Mesenchymal stem cell (in vitro differentiated cells and primary cell): ENCODE measurements at regions not wholly inside any gene's neighbourhood (a gene's known extent, or its start where the extent isn't known, plus 50 kb on each side); places are given as distances from the start of the nearest gene placed in this dataset.

Experiments used
- DNase-seq: peaks from one replicate; pipeline ENCODE4 v3.0.0-alpha.2; 2013
- H2AFZ ChIP-seq: one replicate; pipeline ENCODE4 v1.6.1; 2013; ENCODE audit warnings: low read depth, mild to moderate bottlenecking, control low read depth, inconsistent platforms, low read length, moderate library complexity
- H2AK5ac ChIP-seq: 2 replicates; pipeline ENCODE4 v1.6.1; 2013; ENCODE audit warnings: low read length, moderate library complexity, mild to moderate bottlenecking, inconsistent platforms; ENCODE audit not compliant: severe bottlenecking
- H2BK120ac ChIP-seq: one replicate; pipeline ENCODE4 v1.6.1; 2013; ENCODE audit warnings: low read depth, mild to moderate bottlenecking, inconsistent platforms, low read length, moderate library complexity
- H2BK12ac ChIP-seq, 2 experiments: one replicate each; pipeline ENCODE4 v1.6.1; 2013; ENCODE audit warnings: inconsistent platforms in 2 of 2, low read length in 2 of 2, mild to moderate bottlenecking in 2 of 2, moderate library complexity in 2 of 2, control low read depth in 1 of 2
- H2BK15ac ChIP-seq: one replicate; pipeline ENCODE4 v1.6.1; 2013; ENCODE audit warnings: mild to moderate bottlenecking, low read depth, inconsistent platforms; ENCODE audit not compliant: poor library complexity, severe bottlenecking
- H2BK5ac ChIP-seq: 2 replicates; pipeline ENCODE4 v1.6.1; 2013; ENCODE audit warnings: low read depth, mild to moderate bottlenecking, low read length, control low read depth, inconsistent platforms; ENCODE audit not compliant: poor library complexity, severe bottlenecking
- H3K14ac ChIP-seq, 2 experiments: one replicate each; pipeline ENCODE4 v1.6.1; 2013; ENCODE audit warnings: inconsistent platforms in 2 of 2, low read length in 2 of 2, control low read depth in 1 of 2, mild to moderate bottlenecking in 1 of 2, moderate library complexity in 1 of 2
- H3K18ac ChIP-seq, 2 experiments: one replicate each; pipeline ENCODE4 v1.6.1; 2013; ENCODE audit warnings: inconsistent platforms in 2 of 2, low read length in 2 of 2, control low read depth in 1 of 2, low read depth in 1 of 2, mild to moderate bottlenecking in 1 of 2
- H3K23ac ChIP-seq, 2 experiments: one replicate each; pipeline ENCODE4 v1.6.1; 2013; ENCODE audit warnings: inconsistent platforms in 2 of 2, low read length in 2 of 2, mild to moderate bottlenecking in 2 of 2, moderate library complexity in 2 of 2, control low read depth in 1 of 2
- H3K27ac ChIP-seq: 2 replicates; pipeline ENCODE4 v1.5.1; 2013; ENCODE audit warnings: mild to moderate bottlenecking, moderate library complexity, low read length, control low read depth, inconsistent platforms; ENCODE audit not compliant: poor library complexity, severe bottlenecking
- H3K27me3 ChIP-seq, 2 experiments: 2 replicates each; pipeline versions ENCODE4 v1.6.1 to v1.7.0; 2013; ENCODE audit warnings: low read length in 2 of 2, mild to moderate bottlenecking in 2 of 2, moderate library complexity in 2 of 2, control low read depth in 1 of 2, inconsistent platforms in 1 of 2; ENCODE audit not compliant: control insufficient read depth in 1 of 2, insufficient read depth in 1 of 2
- H3K36me3 ChIP-seq, 2 experiments: 2 replicates each; pipeline versions ENCODE4 v1.6.1 to v1.7.0; 2013; ENCODE audit warnings: low read length in 2 of 2, control low read depth in 1 of 2, inconsistent platforms in 1 of 2, low read depth in 1 of 2, mild to moderate bottlenecking in 1 of 2; ENCODE audit not compliant: insufficient read depth in 2 of 2, control insufficient read depth in 1 of 2
- H3K4ac ChIP-seq, 2 experiments: one replicate each; pipeline ENCODE4 v1.6.1; 2013; ENCODE audit warnings: inconsistent platforms in 2 of 2, low read length in 2 of 2, mild to moderate bottlenecking in 2 of 2, moderate library complexity in 2 of 2, control low read depth in 1 of 2, low read depth in 1 of 2
- H3K4me1 ChIP-seq: 2 replicates; pipeline ENCODE4 v1.6.1; 2013; ENCODE audit warnings: low read depth, low read length, control low read depth; ENCODE audit not compliant: control insufficient read depth, insufficient read depth
- H3K4me2 ChIP-seq: 2 replicates; pipeline ENCODE4 v1.6.1; 2013; ENCODE audit warnings: low read length, mild to moderate bottlenecking, inconsistent platforms; ENCODE audit not compliant: poor library complexity, severe bottlenecking
- H3K4me3 ChIP-seq, 2 experiments: 2 replicates each; pipeline versions ENCODE4 v1.5.1 to v1.7.0; 2013; ENCODE audit warnings: low read length in 2 of 2, mild to moderate bottlenecking in 2 of 2, control low read depth in 1 of 2, low read depth in 1 of 2; ENCODE audit not compliant: insufficient read depth in 1 of 2
- H3K79me1 ChIP-seq: replicated peaks from 2 replicates; pipeline ENCODE4 v1.6.1; 2013; ENCODE audit warnings: mild to moderate bottlenecking, control low read depth, low read length, inconsistent platforms; ENCODE audit not compliant: poor library complexity, severe bottlenecking
- H3K9ac ChIP-seq: 2 replicates; pipeline ENCODE4 v1.7.0; 2013; ENCODE audit warnings: mild to moderate bottlenecking, low read length, moderate library complexity
- H3K9me3 ChIP-seq: 2 replicates; pipeline ENCODE4 v1.7.0; 2013; ENCODE audit warnings: mild to moderate bottlenecking, low read length; ENCODE audit not compliant: control insufficient read depth
- H4K8ac ChIP-seq: one replicate; pipeline ENCODE4 v1.6.1; 2013; ENCODE audit warnings: inconsistent platforms, mild to moderate bottlenecking, low read length, moderate library complexity
- H4K91ac ChIP-seq: one replicate; pipeline ENCODE4 v1.6.1; 2013; ENCODE audit warnings: mild to moderate bottlenecking, low read length, inconsistent platforms
- WGBS: methylation state at CpG from one replicate; pipeline ENCODE4 v1.1.7; 2013; ENCODE audit warnings: mixed read lengths; 5-methylcytosine and 5-hydroxymethylcytosine counted together

GRCh38 chrX:6383488-6383887 is 151.4 kb downstream of the VCX3A start:
- Histone ChIP-seq H3K4me1 (no peaks in the 10 kb centered on the region), H2AK5ac (no peak overlapping the region), H2AFZ (no peak overlapping the region), H3K27ac (no peak overlapping the region), H3K79me1 (no peaks in the 10 kb centered on the region), H3K4me2 (no peak overlapping the region), H3K14ac (no peak overlapping the region), H2BK5ac (no peak overlapping the region), H3K9me3 (peaks cover 11% of the 10 kb centered on the region), H3K9ac (no peak overlapping the region), H2BK15ac (no peak overlapping the region), H3K23ac (no peak overlapping the region), H2BK120ac (no peak overlapping the region), H4K8ac (no peak overlapping the region), H3K18ac (no peak overlapping the region), H3K4ac (no peak overlapping the region), H3K27me3 (no peaks in the 10 kb centered on the region), H3K36me3 (no peaks in the 10 kb centered on the region), H4K91ac (no peak overlapping the region), H3K4me3 (no peak overlapping the region), H2BK12ac (no peak overlapping the region)
- 68% methylated on average over 3 of the region's 3 CpGs for WGBS
- no peak for DNase-seq

- no peak overlapping the region for H4K91ac ChIP-seq
- H3K36me3 ChIP-seq = no peaks in the 10 kb centered on the region
- no peaks in the 10 kb centered on the region for H3K27me3 ChIP-seq
- no peak overlapping the region for H3K18ac ChIP-seq
- no peak overlapping the region for H2BK120ac ChIP-seq
- no peak overlapping the region for H2AFZ ChIP-seq
- no peak for DNase-seq
- H3K23ac ChIP-seq = no peak overlapping the region
- H2AK5ac ChIP-seq = no peak overlapping the region
- peaks cover 9% of the 10 kb centered on the region for H3K9me3 ChIP-seq
- 93% methylated on average over 6 of the region's 9 CpGs for WGBS
- H3K4ac ChIP-seq = no peak overlapping the region
- no peaks in the 10 kb centered on the region for H3K79me1 ChIP-seq
- H2BK15ac ChIP-seq = no peak overlapping the region
- no peak overlapping the region for H2BK12ac ChIP-seq
- H3K4me2 ChIP-seq = no peak overlapping the region
- no peak overlapping the region for H3K9ac ChIP-seq
- no peak overlapping the region for H3K14ac ChIP-seq
- no peak overlapping the region for H4K8ac ChIP-seq
- no peak overlapping the region for H2BK5ac ChIP-seq
- H3K27ac ChIP-seq = no peak overlapping the region
- H3K4me1 ChIP-seq = no peaks in the 10 kb centered on the region
- H3K4me3 ChIP-seq = no peak overlapping the region
These were observed 152.6 kb downstream of the VCX3A start for GRCh38 chrX:6382284-6382683.

- Histone ChIP-seq H3K4me3 (no peak overlapping the region), H4K8ac (no peak overlapping the region), H4K91ac (no peak overlapping the region), H2BK5ac (no peak overlapping the region), H2BK120ac (no peak overlapping the region), H2AFZ (no peak overlapping the region), H2BK12ac (no peak overlapping the region), H3K18ac (no peak overlapping the region), H3K27ac (no peak overlapping the region), H3K4me1 (no peaks in the 10 kb centered on the region), H3K4me2 (no peak overlapping the region), H3K23ac (no peak overlapping the region), H3K14ac (no peak overlapping the region), H3K79me1 (no peaks in the 10 kb centered on the region), H3K36me3 (no peaks in the 10 kb centered on the region), H3K4ac (no peak overlapping the region), H3K9me3 (peaks cover 3% of the 10 kb centered on the region), H3K27me3 (no peaks in the 10 kb centered on the region), H2BK15ac (no peak overlapping the region), H2AK5ac (no peak overlapping the region), H3K9ac (no peak overlapping the region)
- no peak for DNase-seq
- no CpG with 5 or more reads among the region's 3 CpGs for WGBS
These were observed 148.6 kb upstream of the NLGN4X start for GRCh38 chrX:6377103-6377764.

DNA sequence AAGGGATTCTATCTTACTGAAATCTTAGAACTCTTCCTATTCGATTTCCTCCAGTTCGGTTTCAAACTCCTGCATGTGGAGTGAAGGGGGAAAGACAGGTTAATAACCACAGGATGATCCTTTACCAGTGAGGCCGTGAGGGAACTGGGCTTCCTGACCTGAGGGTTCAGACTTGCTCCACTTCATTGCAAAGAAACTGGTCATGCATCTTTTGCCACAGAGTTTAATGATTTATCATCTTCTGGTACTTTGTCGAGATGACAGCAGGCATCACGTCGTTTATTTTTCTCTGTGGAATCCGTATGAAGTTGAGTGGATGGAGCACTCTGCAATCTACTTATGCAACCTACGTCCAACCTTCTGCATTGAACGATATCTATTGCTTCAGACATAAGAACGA is 145.9 kb upstream of the NLGN4X start:
- Histone ChIP-seq H3K27ac (no peak overlapping the region), H2BK5ac (no peak overlapping the region), H2BK12ac (no peak overlapping the region), H3K14ac (no peak overlapping the region), H3K23ac (no peak overlapping the region), H3K79me1 (no peaks in the 10 kb centered on the region), H3K4me2 (no peak overlapping the region), H4K8ac (no peak overlapping the region), H3K9me3 (peaks cover 3% of the 10 kb centered on the region), H2AFZ (no peak overlapping the region), H2BK120ac (no peak overlapping the region), H4K91ac (no peak overlapping the region), H3K4ac (no peak overlapping the region), H3K4me1 (no peaks in the 10 kb centered on the region), H3K18ac (no peak overlapping the region), H2AK5ac (no peak overlapping the region), H2BK15ac (no peak overlapping the region), H3K27me3 (no peaks in the 10 kb centered on the region), H3K4me3 (no peak overlapping the region), H3K36me3 (no peaks in the 10 kb centered on the region), H3K9ac (no peak overlapping the region)
- no peak for DNase-seq
- 64% methylated on average over 9 of the region's 10 CpGs for WGBS
